Left ventricle myocardium inferior (tissue), 1 donor: ENCODE measurements at regions not wholly inside any gene's neighbourhood (a gene's known extent, or its start where the extent isn't known, plus 50 kb on each side); places are given as distances from the start of the nearest gene placed in this dataset.

Experiments used
- DNase-seq: peaks from one replicate; pipeline ENCODE4 v3.0.0-alpha.2; 2020
- H3K27ac ChIP-seq: fragments of 200-600 bp; replicated peaks from 2 replicates; pipeline ENCODE4 v1.8.0; 2021
- H3K27me3 ChIP-seq: fragments of 200-600 bp; 2 replicates; pipeline ENCODE4 v1.8.0; 2021; ENCODE audit warnings: low read depth
- H3K36me3 ChIP-seq: fragments of 200-600 bp; 2 replicates; pipeline ENCODE4 v1.8.0; 2021
- H3K4me1 ChIP-seq: fragments of 200-600 bp; 2 replicates; pipeline ENCODE4 v1.8.0; 2021
- H3K4me3 ChIP-seq: fragments of 200-600 bp; 2 replicates; pipeline ENCODE4 v1.8.0; 2021; ENCODE audit warnings: mild to moderate bottlenecking, moderate library complexity
- H3K9me3 ChIP-seq: fragments of 200-600 bp; replicated peaks from 2 replicates; pipeline ENCODE4 v1.8.0; 2021
- intact Hi-C: fragments of 100-400 bp; cut with micrococcal nuclease; formaldehyde crosslinking; loops from one replicate; pipeline ENCODE4 v1.11.0; 2022
- TF ChIP-seq, protein P1 (sequence below): fragments of 200-600 bp; IDR thresholded peaks from 2 replicates; pipeline ENCODE4 v1.8.0; 2021; ENCODE audit warnings: antibody characterized with exemption, mild to moderate bottlenecking, borderline replicate concordance
- donor health status: DM: no; HTN: yes; CAD: no; lungs with severe emphysema.

DNA sequence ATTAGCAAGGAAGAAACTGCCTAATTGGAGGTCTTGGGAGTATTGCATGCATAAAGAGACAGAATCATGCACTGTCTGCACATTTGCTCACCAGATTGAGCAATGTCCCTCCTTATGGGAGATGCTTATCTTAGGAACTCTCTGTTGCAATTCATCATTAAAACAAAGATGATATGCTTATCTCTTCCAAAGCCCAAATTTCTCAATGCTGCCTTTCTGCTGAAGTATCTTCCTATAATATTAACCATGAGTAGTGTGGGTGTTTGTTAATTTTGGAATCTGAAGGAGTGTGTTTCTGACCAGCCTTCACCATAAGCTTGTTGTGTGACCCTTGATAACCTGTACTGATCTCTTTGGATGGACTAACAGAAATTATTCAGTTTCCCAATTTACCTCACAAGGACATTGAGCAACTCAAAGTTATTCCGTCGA is 1257.6 kb upstream of the FLRT2 start:
- no peak for DNase-seq
- TF ChIP-seq, protein P1, sequence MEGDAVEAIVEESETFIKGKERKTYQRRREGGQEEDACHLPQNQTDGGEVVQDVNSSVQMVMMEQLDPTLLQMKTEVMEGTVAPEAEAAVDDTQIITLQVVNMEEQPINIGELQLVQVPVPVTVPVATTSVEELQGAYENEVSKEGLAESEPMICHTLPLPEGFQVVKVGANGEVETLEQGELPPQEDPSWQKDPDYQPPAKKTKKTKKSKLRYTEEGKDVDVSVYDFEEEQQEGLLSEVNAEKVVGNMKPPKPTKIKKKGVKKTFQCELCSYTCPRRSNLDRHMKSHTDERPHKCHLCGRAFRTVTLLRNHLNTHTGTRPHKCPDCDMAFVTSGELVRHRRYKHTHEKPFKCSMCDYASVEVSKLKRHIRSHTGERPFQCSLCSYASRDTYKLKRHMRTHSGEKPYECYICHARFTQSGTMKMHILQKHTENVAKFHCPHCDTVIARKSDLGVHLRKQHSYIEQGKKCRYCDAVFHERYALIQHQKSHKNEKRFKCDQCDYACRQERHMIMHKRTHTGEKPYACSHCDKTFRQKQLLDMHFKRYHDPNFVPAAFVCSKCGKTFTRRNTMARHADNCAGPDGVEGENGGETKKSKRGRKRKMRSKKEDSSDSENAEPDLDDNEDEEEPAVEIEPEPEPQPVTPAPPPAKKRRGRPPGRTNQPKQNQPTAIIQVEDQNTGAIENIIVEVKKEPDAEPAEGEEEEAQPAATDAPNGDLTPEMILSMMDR, result no peak
- intact Hi-C loops, result no loop called here
- Histone ChIP-seq H3K27ac (no peak overlapping the region), H3K4me1 (peaks cover 8% of the 10 kb centered on the region), H3K9me3 (no peaks in the 10 kb centered on the region), H3K36me3 (no peaks in the 10 kb centered on the region), H3K27me3 (no peaks in the 10 kb centered on the region), H3K4me3 (no peak overlapping the region)

DNA sequence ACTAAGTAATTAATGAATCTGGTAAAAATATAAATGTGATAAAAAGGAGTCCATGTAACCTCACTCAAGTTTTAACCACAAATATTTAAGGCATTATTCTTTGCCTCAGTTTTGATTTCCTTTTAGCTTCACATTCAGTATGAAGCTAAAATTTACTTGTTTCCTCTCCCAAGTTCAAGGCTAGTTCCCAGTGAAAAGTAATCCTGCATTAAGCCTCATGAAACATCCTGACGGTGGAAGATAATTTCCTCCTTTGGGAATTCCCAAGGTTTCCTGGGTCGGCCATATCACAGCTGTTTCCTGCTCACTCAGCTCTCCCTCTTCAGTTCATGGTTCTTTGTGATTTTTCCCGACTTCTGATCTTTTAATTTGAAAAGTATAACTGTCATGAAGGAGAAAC is 1256.8 kb upstream of the FLRT2 start:
- H3K9me3 ChIP-seq, result no peaks in the 10 kb centered on the region
- DNase-seq, result no peak
- no peaks in the 10 kb centered on the region for H3K36me3 ChIP-seq
- H3K27ac ChIP-seq, result no peak overlapping the region
- peaks cover 8% of the 10 kb centered on the region for H3K4me1 ChIP-seq
- intact Hi-C loops, result no loop called here
- H3K4me3 ChIP-seq, result no peak overlapping the region
- H3K27me3 ChIP-seq, result no peaks in the 10 kb centered on the region
- TF ChIP-seq, protein P1, result no peak

DNA sequence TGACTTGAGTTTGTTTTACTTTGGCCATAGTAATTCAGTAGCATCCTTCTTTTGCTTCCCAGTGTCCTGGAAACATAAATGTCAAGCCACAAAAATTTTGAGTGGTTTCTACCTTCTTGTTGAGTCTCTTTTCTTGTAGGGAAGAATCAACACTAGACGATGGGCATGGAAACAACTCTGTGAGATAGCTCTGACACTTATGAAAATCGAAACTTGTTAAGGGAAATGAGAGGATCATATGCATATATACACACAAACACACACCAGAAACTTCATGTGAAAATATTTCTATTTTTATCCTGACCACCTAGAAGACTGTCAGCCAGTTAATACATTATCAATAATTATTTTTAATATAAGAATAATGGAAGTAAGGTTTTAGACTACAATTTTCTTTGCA is 1247.3 kb upstream of the FLRT2 start:
- DNase-seq, result no peak
- Histone ChIP-seq H3K27me3 (no peaks in the 10 kb centered on the region), H3K4me1 (no peaks in the 10 kb centered on the region), H3K9me3 (no peaks in the 10 kb centered on the region), H3K27ac (no peak overlapping the region), H3K36me3 (no peaks in the 10 kb centered on the region), H3K4me3 (no peak overlapping the region)
- intact Hi-C loops, result no loop called here
- TF ChIP-seq, protein P1, result no peak

DNA sequence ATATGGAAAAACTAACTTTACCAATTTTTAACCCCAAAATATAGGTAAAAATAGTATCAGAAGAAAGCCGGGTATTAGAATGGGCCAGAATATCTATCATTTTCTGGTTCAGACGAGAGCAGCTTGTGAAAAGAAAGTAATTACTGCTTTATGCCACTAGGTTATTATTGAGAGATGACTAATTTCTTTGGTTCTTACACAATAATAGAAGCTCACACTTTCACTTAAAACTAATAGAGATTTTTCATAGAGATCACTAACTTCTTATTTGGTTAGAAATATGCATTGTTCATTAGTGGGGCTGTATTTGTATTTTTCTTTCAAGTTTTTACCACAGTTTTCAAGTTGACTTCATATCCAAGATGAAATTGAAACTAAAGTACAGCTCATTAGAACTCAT is 1241.2 kb upstream of the FLRT2 start:
- Histone ChIP-seq H3K27me3 (no peaks in the 10 kb centered on the region), H3K27ac (no peak overlapping the region), H3K4me1 (no peaks in the 10 kb centered on the region), H3K9me3 (no peaks in the 10 kb centered on the region), H3K4me3 (no peak overlapping the region), H3K36me3 (no peaks in the 10 kb centered on the region)
- DNase-seq, result no peak
- TF ChIP-seq, protein P1, result no peak
- intact Hi-C loops, result no loop called here

DNA sequence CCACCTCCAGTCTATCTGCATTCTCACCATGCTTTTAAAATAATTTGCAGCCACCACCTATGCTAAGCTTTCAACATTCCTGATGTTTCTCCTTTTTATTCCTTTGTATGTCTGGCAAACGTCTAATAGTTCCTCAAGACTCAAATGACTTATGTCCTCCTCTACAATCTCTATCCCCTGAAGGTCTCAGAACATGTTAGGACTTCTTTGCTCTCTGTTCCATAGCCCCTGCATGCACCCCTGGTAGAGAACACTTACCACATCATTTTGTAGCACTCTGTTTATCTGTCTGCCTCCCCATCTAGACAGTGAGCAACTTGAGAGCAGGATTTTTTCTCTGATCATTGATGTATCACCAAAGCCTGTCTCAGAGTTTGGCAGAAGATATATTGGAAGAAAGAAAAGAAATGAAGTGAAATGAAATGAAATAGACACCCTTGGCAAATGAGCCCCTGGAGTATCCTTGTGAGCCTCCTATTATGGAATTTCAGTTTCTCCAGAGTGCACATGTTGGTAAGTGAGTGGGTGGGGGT is 1231.2 kb upstream of the FLRT2 start:
- H3K36me3 ChIP-seq, result no peaks in the 10 kb centered on the region
- peaks cover under 1% of the 10 kb centered on the region for H3K9me3 ChIP-seq
- H3K27me3 ChIP-seq, result no peaks in the 10 kb centered on the region
- no peak for DNase-seq
- no peak overlapping the region for H3K27ac ChIP-seq
- TF ChIP-seq, protein P1, result no peak
- H3K4me1 ChIP-seq, result no peaks in the 10 kb centered on the region
- no peak overlapping the region for H3K4me3 ChIP-seq
- intact Hi-C loops, result no loop called here
